HEK293 (cell line): ENCODE measurements at regions not wholly inside any gene's neighbourhood (a gene's known extent, or its start where the extent isn't known, plus 50 kb on each side); places are given as distances from the start of the nearest gene placed in this dataset.

Experiments used
- AEBP2 ChIP-seq: fragments of 450-650 bp; formaldehyde crosslinking; IDR thresholded peaks from 2 replicates; pipeline ENCODE4 v1.5.1; 2016; ENCODE audit warnings: missing biosample characterization, missing genetic modification characterization, borderline replicate concordance
- CTCF ChIP-seq: fragments of 450-650 bp; formaldehyde crosslinking; IDR thresholded peaks from 2 replicates; pipeline ENCODE4 v1.5.1; 2016; ENCODE audit warnings: missing biosample characterization, missing genetic modification characterization
- MYNN ChIP-seq: fragments of 450-650 bp; formaldehyde crosslinking; IDR thresholded peaks from 2 replicates; pipeline ENCODE4 v1.5.1; 2016; ENCODE audit warnings: missing biosample characterization, missing genetic modification characterization, borderline replicate concordance
- PBX3 ChIP-seq: sonication (generic); formaldehyde crosslinking; IDR thresholded peaks from 2 replicates; pipeline ENCODE4 v1.8.1; 2022; ENCODE audit warnings: mild to moderate bottlenecking, moderate library complexity, missing genetic modification reagents
- REST ChIP-seq: fragments of 450-650 bp; formaldehyde crosslinking; IDR thresholded peaks from 2 replicates; pipeline ENCODE4 v1.5.1; 2016; ENCODE audit warnings: missing biosample characterization, missing genetic modification characterization
- TCF7L2 ChIP-seq: IDR thresholded peaks from 2 replicates; pipeline ENCODE4 v1.6.1; 2011; ENCODE audit warnings: low read depth, mild to moderate bottlenecking, inconsistent platforms, low read length, moderate library complexity, borderline replicate concordance
- YY1 ChIP-seq: fragments of 450-650 bp; formaldehyde crosslinking; IDR thresholded peaks from 2 replicates; pipeline ENCODE4 v1.5.1; 2018; ENCODE audit warnings: missing biosample characterization, missing genetic modification characterization
- ZBTB1 ChIP-seq: fragments of 450-650 bp; formaldehyde crosslinking; IDR thresholded peaks from 2 replicates; pipeline ENCODE4 v1.5.1; 2016; ENCODE audit warnings: missing biosample characterization, missing genetic modification characterization
- ZBTB7A ChIP-seq: fragments of 450-650 bp; formaldehyde crosslinking; IDR thresholded peaks from 2 replicates; pipeline ENCODE4 v1.5.1; 2016; ENCODE audit warnings: low read depth, missing biosample characterization, missing genetic modification characterization
- ZNF138 ChIP-seq: fragments of 450-650 bp; formaldehyde crosslinking; IDR thresholded peaks from 2 replicates; pipeline ENCODE4 v1.5.1; 2016; ENCODE audit warnings: missing biosample characterization, missing genetic modification characterization, borderline replicate concordance
- ZNF335 ChIP-seq: fragments of 450-650 bp; formaldehyde crosslinking; conservative IDR thresholded peaks from 2 replicates; pipeline ENCODE4 v1.5.1; 2016; ENCODE audit warnings: missing biosample characterization, missing genetic modification characterization
- ZNF610 ChIP-seq: fragments of 450-650 bp; formaldehyde crosslinking; IDR thresholded peaks from 2 replicates; pipeline ENCODE4 v1.5.1; 2016; ENCODE audit warnings: missing biosample characterization, missing genetic modification characterization, borderline replicate concordance

GRCh38 chr3:59601486-59601885 lies 551.7 kb upstream of the CFAP20DC start:
- TF ChIP-seq CTCF (tag by site-specific recombination): no peak
- no peak for TF ChIP-seq YY1 (tag by site-specific recombination)
- no peak for TF ChIP-seq ZBTB1 (tag by site-specific recombination)
- TF ChIP-seq ZBTB7A: no peak
- TF ChIP-seq ZNF138 (tag by site-specific recombination): no peak
- TF ChIP-seq ZNF610 (tag by site-specific recombination): no peak
- no peak for TF ChIP-seq ZNF335
- no peak for TF ChIP-seq PBX3 (CRISPR knock-in tag)
- no peak for TF ChIP-seq AEBP2
- TF ChIP-seq REST (tag by site-specific recombination): no peak
- TF ChIP-seq TCF7L2: no peak
- no peak for TF ChIP-seq MYNN
